ENCODE measurements at regions not wholly inside any gene's neighbourhood (a gene's known extent, or its start where the extent isn't known, plus 50 kb on each side); places are given as distances from the start of the nearest gene placed in this dataset.

DNA sequence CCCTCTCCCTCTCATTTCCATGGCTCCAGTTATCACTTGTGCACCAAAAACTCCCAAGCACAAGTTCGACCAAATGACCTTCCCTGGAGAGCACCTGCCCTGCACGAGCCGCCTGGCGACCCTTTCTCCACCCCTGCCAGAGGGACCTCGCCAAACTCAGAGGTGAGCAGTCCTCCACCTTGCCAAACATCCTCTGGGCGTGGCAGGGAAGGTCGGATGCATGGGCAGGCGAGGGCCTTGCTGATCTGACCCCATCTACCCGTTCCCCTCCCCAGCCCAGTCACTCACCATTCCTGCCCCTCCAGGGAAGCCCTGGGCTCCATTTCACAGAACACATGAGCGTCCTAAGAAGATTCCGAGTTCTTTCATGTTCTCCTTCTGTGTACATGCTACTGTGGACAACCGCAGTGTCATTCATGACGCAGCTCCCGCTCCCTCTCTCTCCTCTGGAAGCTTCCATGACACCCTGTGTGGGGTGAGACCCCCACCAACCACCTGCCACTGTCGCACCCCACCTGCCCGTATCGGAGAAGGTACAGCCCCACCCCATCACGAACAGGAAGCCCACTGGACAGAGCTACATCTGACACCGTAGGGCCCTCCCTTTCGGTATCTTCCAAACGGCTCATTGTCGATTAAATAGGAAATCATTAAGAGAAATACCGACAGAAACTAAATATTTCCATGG, 104.3 kb downstream of the DACT2 start:
- POLR2A ChIA-PET = no interaction called here
- DNase-seq (ENCODE audit: extremely low spot score) = no peak
- TF ChIP-seq ZNF384 (IDR thresholded peaks at IDR 0.05) = no peak
- CTCF ChIA-PET = no interaction called here

DNA sequence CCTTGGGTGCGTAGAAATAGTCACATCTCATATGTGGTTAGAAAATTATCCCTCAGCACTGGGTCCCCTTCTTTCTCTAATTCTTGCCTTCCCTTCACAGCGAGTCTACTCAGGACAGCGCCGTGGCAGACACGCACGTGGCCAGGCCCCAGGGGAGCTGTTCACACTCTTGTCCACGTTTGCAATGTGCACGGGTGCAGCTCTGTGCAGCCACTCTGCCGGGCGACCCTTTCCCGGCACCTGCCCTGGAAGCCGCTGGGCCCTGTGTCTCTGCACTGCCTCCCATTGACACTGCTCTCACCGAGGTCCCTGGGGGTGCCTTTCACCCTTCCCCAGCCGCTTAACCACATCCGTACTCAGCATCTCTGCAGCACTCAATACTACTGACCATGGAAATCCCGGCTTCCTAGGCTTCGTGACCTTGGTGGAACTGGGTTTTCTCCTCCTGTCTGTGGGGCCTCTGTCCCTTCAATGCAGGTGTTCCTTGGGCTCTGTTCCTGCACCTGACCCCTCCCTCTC, 104.9 kb downstream of the DACT2 start:
- TF ChIP-seq LEF1 (IDR thresholded peaks at IDR 0.05; ENCODE audit: borderline replicate concordance) (no peak), FOXM1 (IDR thresholded peaks at IDR 0.05; ENCODE audit: borderline replicate concordance) (no peak)
- POLR2A ChIA-PET = no interaction called here
- DNase-seq (ENCODE audit: extremely low spot score) = no peak
- CTCF ChIA-PET = no interaction called here

DNA sequence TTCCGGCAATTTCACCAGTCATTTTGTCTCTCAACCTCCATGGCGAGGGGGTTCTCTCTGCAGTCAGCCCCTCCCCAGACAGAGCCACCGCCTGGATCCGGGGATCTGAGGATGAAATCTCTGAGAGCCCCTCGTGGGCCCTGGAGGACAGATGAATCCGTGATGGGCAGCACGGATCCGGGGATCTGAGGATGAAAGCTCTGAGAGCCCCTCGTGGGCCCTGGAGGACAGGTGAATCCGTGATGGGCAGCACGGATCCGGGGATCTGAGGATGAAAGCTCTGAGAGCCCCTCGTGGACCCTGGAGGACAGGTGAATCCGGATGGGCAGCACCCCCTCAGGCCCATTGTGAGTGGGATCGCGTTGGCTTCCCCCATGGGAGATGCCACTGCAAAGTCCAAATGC, 106.5 kb downstream of the DACT2 start:
- ChIA-PET POLR2A (no interaction called here), CTCF (no interaction called here)
- no peak for DNase-seq (ENCODE audit: extremely low spot score)
- TF ChIP-seq ARNT (IDR thresholded peaks at IDR 0.05) (no peak), FOXM1 (IDR thresholded peaks at IDR 0.05; ENCODE audit: borderline replicate concordance) (no peak), NFRKB (IDR thresholded peaks at IDR 0.05) (no peak), SUZ12 (IDR thresholded peaks at IDR 0.05) (no peak), L3MBTL2 (conservative IDR thresholded peaks at IDR 0.05) (no peak), FOXA1 (IDR thresholded peaks at IDR 0.05) (no peak), HDGF (IDR thresholded peaks at IDR 0.05; ENCODE audit: borderline replicate concordance) (no peak), ZNF384 (IDR thresholded peaks at IDR 0.05) (no peak), LEF1 (IDR thresholded peaks at IDR 0.05; ENCODE audit: borderline replicate concordance) (no peak), FOXK2 (IDR thresholded peaks at IDR 0.05) (no peak)
- TF ChIP-seq, protein P1, sequence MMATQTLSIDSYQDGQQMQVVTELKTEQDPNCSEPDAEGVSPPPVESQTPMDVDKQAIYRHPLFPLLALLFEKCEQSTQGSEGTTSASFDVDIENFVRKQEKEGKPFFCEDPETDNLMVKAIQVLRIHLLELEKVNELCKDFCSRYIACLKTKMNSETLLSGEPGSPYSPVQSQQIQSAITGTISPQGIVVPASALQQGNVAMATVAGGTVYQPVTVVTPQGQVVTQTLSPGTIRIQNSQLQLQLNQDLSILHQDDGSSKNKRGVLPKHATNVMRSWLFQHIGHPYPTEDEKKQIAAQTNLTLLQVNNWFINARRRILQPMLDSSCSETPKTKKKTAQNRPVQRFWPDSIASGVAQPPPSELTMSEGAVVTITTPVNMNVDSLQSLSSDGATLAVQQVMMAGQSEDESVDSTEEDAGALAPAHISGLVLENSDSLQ (IDR thresholded peaks at IDR 0.05) = no peak

DNA sequence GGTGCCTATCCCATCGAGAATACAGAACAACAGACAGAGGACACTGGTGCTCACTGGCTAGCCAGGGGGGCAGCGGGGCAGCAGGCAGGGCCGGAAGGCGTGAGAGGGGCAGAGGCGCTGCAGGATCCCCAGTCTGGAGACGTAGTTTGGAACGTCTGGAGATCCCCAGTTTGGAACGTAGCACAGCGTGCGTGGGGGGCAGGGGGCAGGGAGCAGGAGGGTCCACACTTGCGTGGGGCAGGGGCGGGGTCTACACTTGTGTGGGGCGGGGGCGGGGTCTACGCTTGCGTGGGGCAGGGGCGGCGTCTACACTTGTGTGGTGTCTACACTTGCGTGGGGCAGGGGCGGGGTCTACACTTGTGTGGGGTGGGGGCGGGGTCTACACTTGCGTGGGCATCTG, 107.2 kb downstream of the DACT2 start:
- DNase-seq (ENCODE audit: extremely low spot score) = no peak
- POLR2A ChIA-PET = no interaction called here
- CTCF ChIA-PET = no interaction called here
- TF ChIP-seq NFRKB (IDR thresholded peaks at IDR 0.05) = no peak

DNA sequence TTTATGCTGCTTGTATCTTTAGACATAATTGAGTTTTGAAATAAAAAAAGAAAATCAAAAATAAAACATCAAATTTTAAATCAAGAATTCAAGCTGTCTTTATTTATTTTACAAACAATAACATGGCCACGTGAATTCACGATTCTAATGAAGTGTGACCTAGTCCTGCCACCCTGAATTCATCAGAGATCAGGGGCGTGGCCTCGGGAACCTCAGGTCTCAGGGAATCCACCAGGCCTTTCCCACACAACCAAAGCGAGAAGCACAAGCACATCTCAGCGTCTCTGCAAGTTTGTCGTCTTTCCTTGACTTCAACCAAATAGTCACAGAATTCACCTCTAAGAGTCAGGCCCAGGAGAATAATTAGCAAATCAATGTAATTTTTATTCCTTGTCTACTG, 107.9 kb downstream of the DACT2 start:
- POLR2A ChIA-PET = no interaction called here
- TF ChIP-seq FOXK2 (IDR thresholded peaks at IDR 0.05) = no peak
- DNase-seq (ENCODE audit: extremely low spot score) = no peak
- CTCF ChIA-PET = no interaction called here

DNA sequence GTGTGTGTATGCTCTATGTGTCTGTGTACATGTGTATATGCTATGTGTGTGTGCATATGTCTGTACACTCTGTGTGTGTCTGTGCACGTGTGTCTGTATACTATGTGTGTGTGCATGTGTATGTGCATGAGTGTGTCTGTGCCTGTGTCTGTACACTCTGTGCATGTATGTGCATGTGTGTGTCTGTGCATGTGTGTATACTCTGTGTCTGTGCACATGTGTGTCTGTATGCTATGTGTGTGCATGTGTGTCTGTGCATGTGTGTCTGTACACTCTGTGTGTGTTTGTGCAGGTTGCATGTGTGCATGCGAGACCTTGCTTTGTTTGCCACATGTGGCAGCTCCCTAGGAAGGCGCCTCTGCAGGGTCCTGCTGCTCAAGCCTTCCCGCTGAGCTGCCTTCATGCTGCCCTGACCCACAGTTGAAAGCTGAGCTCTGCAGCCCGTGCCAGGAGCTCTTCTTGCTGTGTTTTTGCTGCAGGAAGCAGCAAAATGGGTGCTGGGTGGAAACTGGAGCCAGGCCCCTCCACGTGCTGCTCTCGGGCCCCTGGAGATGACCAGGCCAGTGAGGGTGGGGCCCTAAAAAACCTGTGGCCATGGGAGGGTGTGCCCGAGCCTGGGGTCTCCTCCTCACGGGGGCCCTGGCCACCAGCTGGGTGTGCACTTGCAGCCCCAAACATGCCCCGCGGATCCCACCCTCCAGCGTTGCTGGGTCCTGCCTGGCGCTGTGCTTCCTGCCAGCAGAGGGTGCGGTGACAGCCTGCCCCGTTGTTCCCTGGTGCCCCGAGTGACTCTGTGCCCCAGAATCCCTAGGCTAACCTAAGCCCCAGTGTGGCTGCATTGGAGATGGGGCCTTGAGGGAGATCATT, 109.1 kb downstream of the DACT2 start:
- DNase-seq (ENCODE audit: extremely low spot score) = no peak
- TF ChIP-seq BHLHE40 (IDR thresholded peaks at IDR 0.05; ENCODE audit: borderline replicate concordance) (no peak), ARNT (IDR thresholded peaks at IDR 0.05) (no peak), HDGF (IDR thresholded peaks at IDR 0.05; ENCODE audit: borderline replicate concordance) (no peak), NFRKB (IDR thresholded peaks at IDR 0.05) (no peak), ZNF384 (IDR thresholded peaks at IDR 0.05) (no peak)
- POLR2A ChIA-PET = no interaction called here
- CTCF ChIA-PET = no interaction called here

DNA sequence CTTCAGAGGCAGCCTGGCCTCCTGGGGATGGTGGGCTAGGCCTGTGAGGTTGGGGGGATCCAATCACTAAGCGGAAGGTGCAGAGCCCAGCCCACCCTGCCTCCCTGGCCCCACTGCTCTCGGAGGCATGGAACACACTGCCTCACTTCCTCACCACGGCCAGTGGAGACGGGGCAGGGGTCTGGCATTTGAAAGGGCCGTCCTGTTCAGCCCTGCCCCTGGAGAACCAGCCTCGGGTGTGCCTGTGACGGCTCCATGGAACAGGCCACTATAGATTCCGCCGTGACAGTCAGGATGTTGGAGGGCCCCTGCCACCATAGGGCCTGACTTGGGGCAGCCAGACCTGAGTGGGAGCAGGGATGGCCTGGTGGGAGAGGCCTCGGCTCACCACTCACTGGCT, 110.2 kb downstream of the DACT2 start:
- TF ChIP-seq BHLHE40 (IDR thresholded peaks at IDR 0.05; ENCODE audit: borderline replicate concordance) = no peak
- TF ChIP-seq HDGF (IDR thresholded peaks at IDR 0.05; ENCODE audit: borderline replicate concordance) = no peak
- no peak for TF ChIP-seq L3MBTL2 (conservative IDR thresholded peaks at IDR 0.05)
- no peak for TF ChIP-seq SP1 (IDR thresholded peaks at IDR 0.05)
- no peak for TF ChIP-seq ARNT (IDR thresholded peaks at IDR 0.05)
- no peak for TF ChIP-seq LEF1 (IDR thresholded peaks at IDR 0.05; ENCODE audit: borderline replicate concordance)
- no peak for TF ChIP-seq ELF4 (IDR thresholded peaks at IDR 0.05)
- TF ChIP-seq CTBP1 (IDR thresholded peaks at IDR 0.05; ENCODE audit: borderline replicate concordance) = no peak
- TF ChIP-seq FOXA1 (IDR thresholded peaks at IDR 0.05) = no peak
- TF ChIP-seq SUZ12 (IDR thresholded peaks at IDR 0.05) = no peak
- no peak for TF ChIP-seq ZNF384 (IDR thresholded peaks at IDR 0.05)
- TF ChIP-seq, protein P1 (IDR thresholded peaks at IDR 0.05) = no peak
- no peak for TF ChIP-seq FOXM1 (IDR thresholded peaks at IDR 0.05; ENCODE audit: borderline replicate concordance)
- TF ChIP-seq NFRKB (IDR thresholded peaks at IDR 0.05) = no peak
- no peak for TF ChIP-seq FOXK2 (IDR thresholded peaks at IDR 0.05)
- TF ChIP-seq TARDBP (IDR thresholded peaks at IDR 0.05) = no peak
- ChIA-PET POLR2A (no interaction called here), CTCF (no interaction called here)
- no peak for DNase-seq (ENCODE audit: extremely low spot score)

DNA sequence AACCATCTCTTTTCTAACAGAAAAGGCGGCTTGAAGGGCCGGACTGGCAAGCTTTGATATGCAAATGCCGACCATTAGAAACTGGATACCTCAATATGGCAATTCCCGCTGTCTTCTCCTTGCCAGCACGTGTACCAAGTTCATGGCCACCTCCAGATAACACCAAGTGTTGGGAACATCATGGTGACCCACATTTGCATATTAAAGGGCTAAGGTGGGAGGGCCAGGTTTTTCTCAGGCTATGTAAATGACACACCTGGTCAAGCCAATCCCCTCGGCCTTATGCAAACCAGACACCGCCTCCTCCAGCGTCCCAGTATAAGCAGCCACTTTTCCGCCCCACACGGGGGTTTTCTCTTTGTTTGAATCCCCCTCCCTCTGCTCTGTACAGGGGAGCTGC, 110.7 kb downstream of the DACT2 start:
- ChIA-PET POLR2A (no interaction called here), CTCF (no interaction called here)
- no peak for DNase-seq (ENCODE audit: extremely low spot score)
- no peak for TF ChIP-seq HDGF (IDR thresholded peaks at IDR 0.05; ENCODE audit: borderline replicate concordance)
- TF ChIP-seq CTBP1 (IDR thresholded peaks at IDR 0.05; ENCODE audit: borderline replicate concordance) = no peak
- no peak for TF ChIP-seq L3MBTL2 (conservative IDR thresholded peaks at IDR 0.05)
- no peak for TF ChIP-seq LEF1 (IDR thresholded peaks at IDR 0.05; ENCODE audit: borderline replicate concordance)
- no peak for TF ChIP-seq FOXM1 (IDR thresholded peaks at IDR 0.05; ENCODE audit: borderline replicate concordance)
- no peak for TF ChIP-seq ELF4 (IDR thresholded peaks at IDR 0.05)
- no peak for TF ChIP-seq ZNF384 (IDR thresholded peaks at IDR 0.05)
- TF ChIP-seq NFRKB (IDR thresholded peaks at IDR 0.05) = no peak
- no peak for TF ChIP-seq FOXA1 (IDR thresholded peaks at IDR 0.05)
